Suprapubic skin (tissue), 4 donors: ENCODE measurements at regions not wholly inside any gene's neighbourhood (a gene's known extent, or its start where the extent isn't known, plus 50 kb on each side); places are given as distances from the start of the nearest gene placed in this dataset.

Experiments
- DNase-seq, 2 donors: peaks; one replicate each; pipeline ENCODE4 v3.0.0-alpha.2; 2019; ENCODE audit warnings: low spot score in 2 of 2
- H3K27ac ChIP-seq: fragments of 200-600 bp; sonication (generic); one replicate; pipeline ENCODE4 v1.5.1; 2019
- H3K27me3 ChIP-seq: fragments of 200-600 bp; sonication (generic); one replicate; pipeline ENCODE4 v1.5.1; 2019
- H3K36me3 ChIP-seq: fragments of 200-600 bp; sonication (generic); one replicate; pipeline ENCODE4 v1.5.1; 2019
- H3K4me1 ChIP-seq: fragments of 200-600 bp; sonication (generic); one replicate; pipeline ENCODE4 v1.5.1; 2019
- H3K4me3 ChIP-seq: fragments of 200-600 bp; sonication (generic); one replicate; pipeline ENCODE4 v1.5.1; 2019; ENCODE audit warnings: mild to moderate bottlenecking
- H3K9me3 ChIP-seq: fragments of 200-600 bp; sonication (generic); one replicate; pipeline ENCODE4 v1.5.1; 2019
- CTCF ChIP-seq, 2 donors: fragments of 200-600 bp in 1 of 2; fragments of 450-650 bp in 1 of 2; sonication (generic) in 1 of 2; IDR thresholded peaks; one replicate each; pipeline ENCODE4 v1.5.1; 2016 to 2019; ENCODE audit warnings: antibody characterized with exemption in 2 of 2, mild to moderate bottlenecking in 1 of 2, moderate library complexity in 1 of 2
- EP300 ChIP-seq: sonication (generic); formaldehyde crosslinking; IDR thresholded peaks from one replicate; pipeline ENCODE4 v1.6.1; 2017; ENCODE audit warnings: antibody characterized with exemption
- POLR2A ChIP-seq, 2 donors: fragments of 450-650 bp; IDR thresholded peaks; one replicate each; pipeline ENCODE4 v1.6.1; 2017; ENCODE audit warnings: antibody characterized with exemption in 2 of 2, mild to moderate bottlenecking in 2 of 2, moderate library complexity in 2 of 2
- POLR2AphosphoS5 ChIP-seq, 3 donors: sonication (generic); formaldehyde crosslinking; IDR thresholded peaks; one replicate each; pipeline ENCODE4 v1.6.1; 2017; ENCODE audit warnings: antibody characterized with exemption in 3 of 3
- WGBS: methylation state at CpG from one replicate; pipeline ENCODE4 v1.1.5; 2018; 5-methylcytosine and 5-hydroxymethylcytosine counted together

GRCh38 chr2:129765326-129765677 is 214.2 kb upstream of the RAB6C start:
- 92% methylated on average over 4 of the region's 4 CpGs for whole genome bisulfite sequencing
- peak in 1 of 2 donors; percentile 49 for DNase-seq

GRCh38 chr2:129765678-129766351 is 213.7 kb upstream of the RAB6C start:
- TF ChIP-seq EP300 (no peak), POLR2A (IDR thresholded peaks at IDR 0.05) (no peak), POLR2AphosphoS5 (IDR thresholded peaks at IDR 0.05) (no peak), CTCF (IDR thresholded peaks at IDR 0.05) (no peak)
- peak in 1 of 2 donors; percentile 50 for DNase-seq
- 34% methylated on average over 10 of the region's 16 CpGs for WGBS

More at GRCh38 chr2:129765326-129765677, 214.2 kb upstream of the RAB6C start:
- TF ChIP-seq EP300: no peak
- no peak for TF ChIP-seq POLR2A (IDR thresholded peaks at IDR 0.05)
- no peak for TF ChIP-seq POLR2AphosphoS5 (IDR thresholded peaks at IDR 0.05)
- no peak for TF ChIP-seq CTCF (IDR thresholded peaks at IDR 0.05)
- Histone ChIP-seq H3K36me3 (no peaks in the 10 kb centered on the region), H3K27me3 (peaks cover 12% of the 10 kb centered on the region), H3K4me1 (no peaks in the 10 kb centered on the region), H3K4me3 (no peak overlapping the region), H3K27ac (no peak overlapping the region), H3K9me3 (no peaks in the 10 kb centered on the region)

GRCh38 chr2:129766374-129766993 is 213.0 kb upstream of the RAB6C start:
- no peaks in the 10 kb centered on the region for H3K9me3 ChIP-seq
- no peak overlapping the region for H3K27ac ChIP-seq
- H3K27me3 ChIP-seq: peaks cover 12% of the 10 kb centered on the region
- H3K4me3 ChIP-seq: no peak overlapping the region
- H3K36me3 ChIP-seq: no peaks in the 10 kb centered on the region
- peak in 1 of 2 donors; percentile 58 for DNase-seq
- TF ChIP-seq POLR2AphosphoS5 (IDR thresholded peaks at IDR 0.05) (no peak), POLR2A (IDR thresholded peaks at IDR 0.05) (no peak), EP300 (no peak), CTCF (IDR thresholded peaks at IDR 0.05) (no peak)
- 64% methylated on average over 16 of the region's 16 CpGs for WGBS
- no peaks in the 10 kb centered on the region for H3K4me1 ChIP-seq

More at GRCh38 chr2:129765678-129766351, 213.7 kb upstream of the RAB6C start:
- H3K4me3 ChIP-seq: no peak overlapping the region
- H3K9me3 ChIP-seq: no peaks in the 10 kb centered on the region
- H3K4me1 ChIP-seq: no peaks in the 10 kb centered on the region
- peaks cover 12% of the 10 kb centered on the region for H3K27me3 ChIP-seq
- H3K27ac ChIP-seq: no peak overlapping the region
- no peaks in the 10 kb centered on the region for H3K36me3 ChIP-seq

- no peak overlapping the region for H3K27ac ChIP-seq
- H3K9me3 ChIP-seq: no peaks in the 10 kb centered on the region
- H3K4me3 ChIP-seq: no peak overlapping the region
- no peaks in the 10 kb centered on the region for H3K36me3 ChIP-seq
- no peak for TF ChIP-seq EP300
- no peak for TF ChIP-seq POLR2AphosphoS5 (IDR thresholded peaks at IDR 0.05)
- no peak for TF ChIP-seq POLR2A (IDR thresholded peaks at IDR 0.05)
- TF ChIP-seq CTCF (IDR thresholded peaks at IDR 0.05): no peak
- DNase-seq: peak in 1 of 2 donors; percentile 60
- no peaks in the 10 kb centered on the region for H3K4me1 ChIP-seq
- H3K27me3 ChIP-seq: peaks cover 12% of the 10 kb centered on the region
- WGBS: 92% methylated on average over 22 of the region's 22 CpGs
Measured at GRCh38 chr2:129767346-129768035, 212.0 kb upstream of the RAB6C start.

GRCh38 chr2:129768036-129768386 is 211.5 kb upstream of the RAB6C start:
- Histone ChIP-seq H3K27me3 (peaks cover 12% of the 10 kb centered on the region), H3K4me3 (no peak overlapping the region), H3K27ac (no peak overlapping the region), H3K9me3 (no peaks in the 10 kb centered on the region), H3K4me1 (no peaks in the 10 kb centered on the region), H3K36me3 (no peaks in the 10 kb centered on the region)
- TF ChIP-seq POLR2AphosphoS5 (IDR thresholded peaks at IDR 0.05) (no peak), EP300 (no peak), CTCF (IDR thresholded peaks at IDR 0.05) (no peak), POLR2A (IDR thresholded peaks at IDR 0.05) (no peak)
- peak in 1 of 2 donors; percentile 58 for DNase-seq
- 82% methylated on average over 6 of the region's 6 CpGs for WGBS
